WTC11 (cell line): ENCODE measurements at regions not wholly inside any gene's neighbourhood (a gene's known extent, or its start where the extent isn't known, plus 50 kb on each side); places are given as distances from the start of the nearest gene placed in this dataset.

Experiments
- ATAC-seq: fragments of 200-7000 bp; cut with Tn5 transposase; 2 replicates; pipeline ENCODE4 v1.10.0; 2021; ENCODE audit warnings: mild to moderate bottlenecking, moderate library complexity
- CTCF ChIA-PET: fragments of 300-600 bp; sonication (Branson Sonifier 250); formaldehyde crosslinking; loops from one replicate; lab custom pipeline; 2021; ENCODE audit warnings: antibody characterized with exemption; lab: Charles Lee
- POLR2A ChIA-PET: fragments of 350-600 bp; sonication (Branson Sonifier 250); formaldehyde crosslinking; loops from one replicate; lab custom pipeline; 2021; ENCODE audit warnings: antibody characterized with exemption; lab: Charles Lee
- DNase-seq: peaks from one replicate; pipeline ENCODE4 v3.0.0; 2021; ENCODE audit warnings: low spot score
- H3K27ac Mint-ChIP-seq: 2 replicates; pipeline ENCODE4 v1.8.0; 2021; ENCODE audit warnings: mixed read lengths
- H3K27me3 Mint-ChIP-seq: 2 replicates; pipeline ENCODE4 v1.8.0; 2021; ENCODE audit warnings: low read depth, mild to moderate bottlenecking, moderate library complexity, mixed read lengths
- H3K36me3 Mint-ChIP-seq: 2 replicates; pipeline ENCODE4 v1.8.0; 2021; ENCODE audit warnings: mixed read lengths
- H3K4me1 Mint-ChIP-seq: 2 replicates; pipeline ENCODE4 v1.8.0; 2022; ENCODE audit warnings: mixed read lengths
- H3K4me3 Mint-ChIP-seq: 2 replicates; pipeline ENCODE4 v1.8.0; 2021; ENCODE audit warnings: mild to moderate bottlenecking, moderate library complexity, mixed read lengths
- H3K9me3 Mint-ChIP-seq: 2 replicates; pipeline ENCODE4 v1.8.0; 2021; ENCODE audit warnings: mixed read lengths
- ATF6 ChIP-seq: sonication (generic); formaldehyde crosslinking; IDR thresholded peaks from 2 replicates; pipeline ENCODE4 v1.8.1; 2023; ENCODE audit warnings: mild to moderate bottlenecking, missing genetic modification reagents
- CREM ChIP-seq: sonication (generic); formaldehyde crosslinking; IDR thresholded peaks from 2 replicates; pipeline ENCODE4 v1.8.1; 2022; ENCODE audit warnings: mild to moderate bottlenecking, missing genetic modification reagents, moderate library complexity
- E2F4 ChIP-seq: sonication (generic); formaldehyde crosslinking; IDR thresholded peaks from 2 replicates; pipeline ENCODE4 v1.8.1; 2022; ENCODE audit warnings: low read depth, mild to moderate bottlenecking, moderate library complexity, missing genetic modification reagents, borderline replicate concordance
- E2F5 ChIP-seq: sonication (generic); formaldehyde crosslinking; IDR thresholded peaks from 2 replicates; pipeline ENCODE4 v1.8.1; 2022; ENCODE audit warnings: mild to moderate bottlenecking, moderate library complexity, missing genetic modification reagents
- ETV6 ChIP-seq: sonication (generic); formaldehyde crosslinking; IDR thresholded peaks from 2 replicates; pipeline ENCODE4 v1.8.1; 2022; ENCODE audit warnings: mild to moderate bottlenecking, missing genetic modification reagents
- FOXK1 ChIP-seq: sonication (generic); formaldehyde crosslinking; IDR thresholded peaks from 2 replicates; pipeline ENCODE4 v1.8.0; 2022; ENCODE audit warnings: mild to moderate bottlenecking, moderate library complexity, missing genetic modification reagents
- FOXP1 ChIP-seq: sonication (generic); formaldehyde crosslinking; IDR thresholded peaks from 2 replicates; pipeline ENCODE4 v1.8.0; 2022; ENCODE audit warnings: missing genetic modification reagents, mild to moderate bottlenecking, moderate library complexity, borderline replicate concordance
- FOXP4 ChIP-seq: sonication (generic); formaldehyde crosslinking; IDR thresholded peaks from 2 replicates; pipeline ENCODE4 v1.8.0; 2022; ENCODE audit warnings: mild to moderate bottlenecking, missing genetic modification reagents
- GRHL2 ChIP-seq: fragments of 250-450 bp; sonication (Bioruptor Pico); IDR thresholded peaks from 2 replicates; pipeline ENCODE4 v1.8.0; 2022; ENCODE audit warnings: mild to moderate bottlenecking, moderate library complexity; ENCODE audit not compliant: insufficient replicate concordance, severe bottlenecking
- HMGA2 ChIP-seq: fragments of 250-450 bp; sonication (Bioruptor Pico); IDR thresholded peaks from 2 replicates; pipeline ENCODE4 v1.4.0; 2021; ENCODE audit warnings: mild to moderate bottlenecking, moderate library complexity
- KAT7 ChIP-seq: sonication (generic); formaldehyde crosslinking; IDR thresholded peaks from 2 replicates; pipeline ENCODE4 v1.8.1; 2023; ENCODE audit warnings: missing genetic modification reagents, mild to moderate bottlenecking, borderline replicate concordance
- MLX ChIP-seq: sonication (generic); formaldehyde crosslinking; IDR thresholded peaks from 2 replicates; pipeline ENCODE4 v1.8.1; 2023; ENCODE audit warnings: mild to moderate bottlenecking, missing genetic modification reagents, moderate library complexity
- NFE2L1 ChIP-seq: sonication (generic); formaldehyde crosslinking; IDR thresholded peaks from 2 replicates; pipeline ENCODE4 v1.8.1; 2023; ENCODE audit warnings: missing genetic modification reagents
- NR1H2 ChIP-seq: sonication (generic); formaldehyde crosslinking; IDR thresholded peaks from 2 replicates; pipeline ENCODE4 v1.9.0; 2021; ENCODE audit warnings: mild to moderate bottlenecking, moderate library complexity, missing genetic modification reagents
- OVOL2 ChIP-seq: fragments of 250-450 bp; sonication (Bioruptor Pico); IDR thresholded peaks from 2 replicates; pipeline ENCODE4 v1.9.0; 2021; ENCODE audit warnings: mild to moderate bottlenecking, borderline replicate concordance
- PRRX2 ChIP-seq: fragments of 250-450 bp; sonication (Bioruptor Pico); IDR thresholded peaks from 2 replicates; pipeline ENCODE4 v1.8.0; 2021; ENCODE audit warnings: mild to moderate bottlenecking
- RORB ChIP-seq: fragments of 250-450 bp; sonication (Bioruptor Pico); IDR thresholded peaks from 2 replicates; pipeline ENCODE4 v1.9.0; 2021; ENCODE audit warnings: mild to moderate bottlenecking
- ZMAT4 ChIP-seq: fragments of 250-450 bp; sonication (Bioruptor Pico); IDR thresholded peaks from 2 replicates; pipeline ENCODE4 v1.9.0; 2021; ENCODE audit warnings: mild to moderate bottlenecking
- ZNF512 ChIP-seq: sonication (generic); formaldehyde crosslinking; IDR thresholded peaks from 2 replicates; pipeline ENCODE4 v1.8.1; 2022; ENCODE audit warnings: missing genetic modification reagents, borderline replicate concordance

- POLR2A ChIA-PET: no interaction called here
- no peak overlapping the region for H3K27ac Mint-ChIP-seq
- no peak for DNase-seq
These were observed 214.5 kb downstream of the SNX10 start for GRCh38 chr7:26506196-26506595.

More at GRCh38 chr7:26506196-26506595, 214.5 kb downstream of the SNX10 start:
- peaks cover 15% of the 10 kb centered on the region for H3K4me1 Mint-ChIP-seq
- no peak for ATAC-seq
- H3K9me3 Mint-ChIP-seq: peaks cover 5% of the 10 kb centered on the region
- TF ChIP-seq FOXP1 (CRISPR knock-in tag) (no peak), GRHL2 (CRISPR knock-in tag) (no peak), RORB (no peak), FOXK1 (no peak), NR1H2 (no peak), E2F4 (CRISPR knock-in tag) (no peak), HMGA2 (CRISPR knock-in tag) (no peak), KAT7 (CRISPR knock-in tag) (no peak), NFE2L1 (CRISPR knock-in tag) (no peak), FOXP4 (CRISPR knock-in tag) (no peak), OVOL2 (CRISPR knock-in tag) (no peak), ATF6 (CRISPR knock-in tag) (no peak), ZNF512 (no peak), MLX (CRISPR knock-in tag) (no peak), E2F5 (CRISPR knock-in tag) (no peak), CREM (CRISPR knock-in tag) (no peak), PRRX2 (no peak), ETV6 (no peak), ZMAT4 (CRISPR knock-in tag) (no peak)
- H3K36me3 Mint-ChIP-seq: no peaks in the 10 kb centered on the region
- CTCF ChIA-PET: interaction anchor here (1.3 kb wide), 1 partner anchor 138 kb away, joined by 4 read pairs; no protein-coding TSS in a partner anchor
- H3K27me3 Mint-ChIP-seq: no peaks in the 10 kb centered on the region; the same call in 1 of the 2 replicates
- H3K4me3 Mint-ChIP-seq: no peak overlapping the region
